ENCODE measurements at regions not wholly inside any gene's neighbourhood (a gene's known extent, or its start where the extent isn't known, plus 50 kb on each side); places are given as distances from the start of the nearest gene placed in this dataset.

- TF ChIP-seq EZH2 (IDR thresholded peaks at IDR 0.05; ENCODE audit: low read length, missing control alignments) (no peak), CTCF (conservative IDR thresholded peaks at IDR 0.05 in 1 of 2, IDR thresholded peaks at IDR 0.05 in 1 of 2; ENCODE audit: low read depth in 1 of 2, low read length in 2 of 2) (no peak)
Measured at GRCh38 chr1:221164029-221164428, 284.8 kb downstream of the HLX start.
